ENCODE measurements at regions not wholly inside any gene's neighbourhood (a gene's known extent, or its start where the extent isn't known, plus 50 kb on each side); places are given as distances from the start of the nearest gene placed in this dataset.

DNA sequence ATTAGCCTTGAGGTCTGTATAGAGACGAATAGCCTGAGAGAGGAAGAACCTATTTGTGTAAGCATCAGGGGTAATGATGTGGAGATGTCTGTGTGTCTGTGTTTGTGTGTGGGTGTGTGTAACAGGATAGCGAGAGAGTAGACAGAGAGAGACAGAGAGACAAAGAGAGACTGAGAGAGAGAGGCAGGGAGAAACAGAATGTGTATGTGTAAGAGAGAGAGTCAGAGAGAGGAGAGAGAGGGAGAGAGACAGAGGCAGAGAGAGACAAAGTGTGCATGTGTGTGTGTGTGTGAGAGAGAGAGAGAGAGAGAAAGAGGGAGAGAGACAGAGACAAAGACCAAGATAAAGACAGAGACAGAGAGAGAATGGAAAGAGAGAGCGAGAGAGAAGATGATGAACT lies 396.1 kb downstream of the PAX1 start:
- Histone ChIP-seq H2AFZ (ENCODE audit: low read depth, low read length) (no peak overlapping the region), H3K36me3 (ENCODE audit: control insufficient read depth, insufficient read depth, low read length) (no peaks in the 10 kb centered on the region), H3K9me3 (replicated peaks; ENCODE audit: control insufficient read depth, insufficient read depth, low read depth, low read length) (no peaks in the 10 kb centered on the region), H3K4me1 (replicated peaks in 1 of 2; ENCODE audit: control insufficient read depth in 2 of 2, insufficient read depth in 2 of 2, low read length in 2 of 2) (no peaks in the 10 kb centered on the region), H4K20me1 (replicated peaks; ENCODE audit: control insufficient read depth, insufficient read depth, low read length) (no peaks in the 10 kb centered on the region), H3K4me3 (no peak overlapping the region), H3K27ac (ENCODE audit: extremely low read depth, low read depth, low read length) (no peak overlapping the region), H3K9ac (ENCODE audit: insufficient read depth in 1 of 2, low read depth in 2 of 2, low read length in 2 of 2) (no peak overlapping the region), H3K4me2 (ENCODE audit: insufficient read depth, low read length) (no peak overlapping the region), H3K27me3 (ENCODE audit: control insufficient read depth in 2 of 2, insufficient read depth in 2 of 2, low read length in 2 of 2) (no peaks in the 10 kb centered on the region), H3K9me1 (ENCODE audit: control insufficient read depth, insufficient read depth, low read length) (no peaks in the 10 kb centered on the region), H3K79me2 (ENCODE audit: control insufficient read depth, insufficient read depth, low read length) (no peaks in the 10 kb centered on the region)
- no TSS peak for BruUV-seq (replicated peaks)
- FAIRE-seq (no peak), DNase-seq (ENCODE audit: extremely low read depth in 1 of 4, low spot score in 3 of 4) (no peak), ATAC-seq (no peak)
- 0% methylated on average over 2 of the region's 3 CpGs for WGBS (ENCODE audit: insufficient coverage, low coverage, missing lambda C conversion rate)
- TF ChIP-seq ZNF561 (CRISPR knock-in tag; conservative IDR thresholded peaks at IDR 0.05): no peak
- TF ChIP-seq, protein P1, sequence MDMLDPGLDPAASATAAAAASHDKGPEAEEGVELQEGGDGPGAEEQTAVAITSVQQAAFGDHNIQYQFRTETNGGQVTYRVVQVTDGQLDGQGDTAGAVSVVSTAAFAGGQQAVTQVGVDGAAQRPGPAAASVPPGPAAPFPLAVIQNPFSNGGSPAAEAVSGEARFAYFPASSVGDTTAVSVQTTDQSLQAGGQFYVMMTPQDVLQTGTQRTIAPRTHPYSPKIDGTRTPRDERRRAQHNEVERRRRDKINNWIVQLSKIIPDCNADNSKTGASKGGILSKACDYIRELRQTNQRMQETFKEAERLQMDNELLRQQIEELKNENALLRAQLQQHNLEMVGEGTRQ (CRISPR knock-in tag; IDR thresholded peaks at IDR 0.05): no peak
- TF ChIP-seq PRPF4 (IDR thresholded peaks at IDR 0.05; ENCODE audit: insufficient read depth, low read depth, low read length, poor library complexity, severe bottlenecking): no peak
- no peak for TF ChIP-seq ZBTB7A (IDR thresholded peaks at IDR 0.05; ENCODE audit: borderline replicate concordance, control insufficient read depth, low read depth, low read length)
- no peak for TF ChIP-seq KDM1A (IDR thresholded peaks at IDR 0.05)
- TF ChIP-seq ZBTB8A (IDR thresholded peaks at IDR 0.05; ENCODE audit: partially characterized antibody): no peak
- no peak for TF ChIP-seq SMAD2 (IDR thresholded peaks at IDR 0.05; ENCODE audit: low read depth, low read length)
- TF ChIP-seq, protein P2, sequence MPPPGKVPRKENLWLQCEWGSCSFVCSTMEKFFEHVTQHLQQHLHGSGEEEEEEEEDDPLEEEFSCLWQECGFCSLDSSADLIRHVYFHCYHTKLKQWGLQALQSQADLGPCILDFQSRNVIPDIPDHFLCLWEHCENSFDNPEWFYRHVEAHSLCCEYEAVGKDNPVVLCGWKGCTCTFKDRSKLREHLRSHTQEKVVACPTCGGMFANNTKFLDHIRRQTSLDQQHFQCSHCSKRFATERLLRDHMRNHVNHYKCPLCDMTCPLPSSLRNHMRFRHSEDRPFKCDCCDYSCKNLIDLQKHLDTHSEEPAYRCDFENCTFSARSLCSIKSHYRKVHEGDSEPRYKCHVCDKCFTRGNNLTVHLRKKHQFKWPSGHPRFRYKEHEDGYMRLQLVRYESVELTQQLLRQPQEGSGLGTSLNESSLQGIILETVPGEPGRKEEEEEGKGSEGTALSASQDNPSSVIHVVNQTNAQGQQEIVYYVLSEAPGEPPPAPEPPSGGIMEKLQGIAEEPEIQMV (tag; conservative IDR thresholded peaks at IDR 0.05; ENCODE audit: low read depth): no peak
- no peak for TF ChIP-seq NCOA1 (IDR thresholded peaks at IDR 0.05; ENCODE audit: low read depth)
- no peak for TF ChIP-seq KAT8 (IDR thresholded peaks at IDR 0.05; ENCODE audit: low read depth)
- no peak for TF ChIP-seq ZNF445 (CRISPR knock-in tag; IDR thresholded peaks at IDR 0.05; ENCODE audit: low read depth)
- no peak for TF ChIP-seq ZNF175 (CRISPR knock-in tag; IDR thresholded peaks at IDR 0.05; ENCODE audit: low read depth)
- TF ChIP-seq ZBTB1 (CRISPR knock-in tag; IDR thresholded peaks at IDR 0.05; ENCODE audit: borderline replicate concordance, low read depth): no peak
- TF ChIP-seq, protein P3, sequence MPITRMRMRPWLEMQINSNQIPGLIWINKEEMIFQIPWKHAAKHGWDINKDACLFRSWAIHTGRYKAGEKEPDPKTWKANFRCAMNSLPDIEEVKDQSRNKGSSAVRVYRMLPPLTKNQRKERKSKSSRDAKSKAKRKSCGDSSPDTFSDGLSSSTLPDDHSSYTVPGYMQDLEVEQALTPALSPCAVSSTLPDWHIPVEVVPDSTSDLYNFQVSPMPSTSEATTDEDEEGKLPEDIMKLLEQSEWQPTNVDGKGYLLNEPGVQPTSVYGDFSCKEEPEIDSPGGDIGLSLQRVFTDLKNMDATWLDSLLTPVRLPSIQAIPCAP (CRISPR knock-in tag; IDR thresholded peaks at IDR 0.05; ENCODE audit: borderline replicate concordance): no peak
- TF ChIP-seq ZNF75A (CRISPR knock-in tag; IDR thresholded peaks at IDR 0.05): no peak
- TF ChIP-seq, protein P4, sequence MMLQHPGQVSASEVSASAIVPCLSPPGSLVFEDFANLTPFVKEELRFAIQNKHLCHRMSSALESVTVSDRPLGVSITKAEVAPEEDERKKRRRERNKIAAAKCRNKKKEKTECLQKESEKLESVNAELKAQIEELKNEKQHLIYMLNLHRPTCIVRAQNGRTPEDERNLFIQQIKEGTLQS (IDR thresholded peaks at IDR 0.05): no peak
- TF ChIP-seq, protein P4 (CRISPR knock-in tag; conservative IDR thresholded peaks at IDR 0.05): no peak
- no peak for TF ChIP-seq ASH1L (IDR thresholded peaks at IDR 0.05; ENCODE audit: borderline replicate concordance, low read depth, partially characterized antibody)
- TF ChIP-seq FOSL1 (tag; conservative IDR thresholded peaks at IDR 0.05): no peak
- TF ChIP-seq BDP1 (IDR thresholded peaks at IDR 0.05; ENCODE audit: insufficient read depth, insufficient read length): no peak
- intact Hi-C loops (cut with micrococcal nuclease): no loop called here
- in situ Hi-C loops (cut with MboI): no loop called here
- POLR2A ChIA-PET: no interaction called here
- CTCF ChIA-PET (ENCODE audit: low intra/inter-chr PET ratio): no interaction called here

Data from K562 (cell line).